Glutamatergic neuron (in vitro differentiated cells): ENCODE measurements at regions not wholly inside any gene's neighbourhood (a gene's known extent, or its start where the extent isn't known, plus 50 kb on each side); places are given as distances from the start of the nearest gene placed in this dataset.
"Not testable (repeated sequence)": the region's sequence is repeated elsewhere in the genome, so short reads cannot be mapped to it uniquely, and the experiment has no call there.

Experiments used
- DNase-seq: peaks from one replicate; pipeline ENCODE4 v3.0.0; 2022
- H3K27ac Mint-ChIP-seq: one replicate; pipeline ENCODE4 v1.8.0; 2020; ENCODE audit warnings: mild to moderate bottlenecking, mixed read lengths, inconsistent platforms; ENCODE audit not compliant: unreplicated experiment
- H3K27me3 Mint-ChIP-seq: one replicate; pipeline ENCODE4 v1.8.0; 2020; ENCODE audit warnings: mild to moderate bottlenecking, moderate library complexity, mixed read lengths, inconsistent platforms; ENCODE audit not compliant: unreplicated experiment
- H3K36me3 Mint-ChIP-seq: one replicate; pipeline ENCODE4 v1.8.0; 2020; ENCODE audit warnings: mild to moderate bottlenecking, mixed read lengths, inconsistent platforms; ENCODE audit not compliant: unreplicated experiment
- H3K4me1 Mint-ChIP-seq: one replicate; pipeline ENCODE4 v1.8.0; 2020; ENCODE audit warnings: mild to moderate bottlenecking, low read depth, mixed read lengths, inconsistent platforms; ENCODE audit not compliant: unreplicated experiment
- H3K4me3 Mint-ChIP-seq: one replicate; pipeline ENCODE4 v1.8.0; 2020; ENCODE audit warnings: mild to moderate bottlenecking, mixed read lengths, inconsistent platforms; ENCODE audit not compliant: unreplicated experiment
- H3K9me3 Mint-ChIP-seq: one replicate; pipeline ENCODE4 v1.8.0; 2020; ENCODE audit warnings: mild to moderate bottlenecking, moderate library complexity, mixed read lengths, inconsistent platforms; ENCODE audit not compliant: unreplicated experiment
- CTCF ChIP-seq: fragments of 200-600 bp; sonication (generic); IDR thresholded peaks from one replicate; pipeline ENCODE4 v1.5.0; 2021; ENCODE audit not compliant: partially characterized antibody, unreplicated experiment

GRCh38 chr1:118290571-118290970 is 105.5 kb upstream of the SPAG17 start:
- no peak for TF ChIP-seq CTCF
- H3K27ac Mint-ChIP-seq = no peak overlapping the region
- H3K4me3 Mint-ChIP-seq = no peak overlapping the region
- no peaks in the 10 kb centered on the region for H3K27me3 Mint-ChIP-seq
- H3K4me1 Mint-ChIP-seq = no peaks in the 10 kb centered on the region
- no peaks in the 10 kb centered on the region for H3K36me3 Mint-ChIP-seq
- DNase-seq = no peak
- H3K9me3 Mint-ChIP-seq = no peaks in the 10 kb centered on the region

GRCh38 chr1:118290046-118290445 is 105.0 kb upstream of the SPAG17 start:
- H3K4me3 Mint-ChIP-seq = no peak overlapping the region
- DNase-seq = no peak
- no peaks in the 10 kb centered on the region for H3K36me3 Mint-ChIP-seq
- H3K9me3 Mint-ChIP-seq = no peaks in the 10 kb centered on the region
- H3K4me1 Mint-ChIP-seq = no peaks in the 10 kb centered on the region
- H3K27me3 Mint-ChIP-seq = no peaks in the 10 kb centered on the region
- TF ChIP-seq CTCF = no peak
- no peak overlapping the region for H3K27ac Mint-ChIP-seq

GRCh38 chr1:118280656-118281055 is 95.6 kb upstream of the SPAG17 start:
- not testable (repeated sequence) for H3K4me3 Mint-ChIP-seq, H3K27ac Mint-ChIP-seq, DNase-seq, H3K4me1 Mint-ChIP-seq, H3K27me3 Mint-ChIP-seq, H3K9me3 Mint-ChIP-seq, H3K36me3 Mint-ChIP-seq

- no peak for DNase-seq
- Mint-ChIP-seq H3K27me3 (no peaks in the 10 kb centered on the region), H3K4me3 (no peak overlapping the region), H3K36me3 (no peaks in the 10 kb centered on the region), H3K27ac (no peak overlapping the region), H3K9me3 (peaks cover 1% of the 10 kb centered on the region), H3K4me1 (peaks cover 2% of the 10 kb centered on the region)
- TF ChIP-seq CTCF = no peak
These were observed 90.6 kb upstream of the SPAG17 start for GRCh38 chr1:118275472-118276115.

- no peaks in the 10 kb centered on the region for H3K27me3 Mint-ChIP-seq
- no peaks in the 10 kb centered on the region for H3K36me3 Mint-ChIP-seq
- no peak overlapping the region for H3K27ac Mint-ChIP-seq
- TF ChIP-seq CTCF = no peak
- H3K9me3 Mint-ChIP-seq = no peaks in the 10 kb centered on the region
- H3K4me3 Mint-ChIP-seq = no peak overlapping the region
- DNase-seq = no peak
- H3K4me1 Mint-ChIP-seq = peaks cover 2% of the 10 kb centered on the region
These were observed 87.9 kb upstream of the SPAG17 start for GRCh38 chr1:118272884-118273283.

- no peaks in the 10 kb centered on the region for H3K27me3 Mint-ChIP-seq
- TF ChIP-seq CTCF = no peak
- H3K27ac Mint-ChIP-seq = no peak overlapping the region
- H3K36me3 Mint-ChIP-seq = no peaks in the 10 kb centered on the region
- H3K9me3 Mint-ChIP-seq = no peaks in the 10 kb centered on the region
- peaks cover 2% of the 10 kb centered on the region for H3K4me1 Mint-ChIP-seq
- DNase-seq = no peak
- no peak overlapping the region for H3K4me3 Mint-ChIP-seq
These were observed 86.9 kb upstream of the SPAG17 start for GRCh38 chr1:118271883-118272282.
